ENCODE measurements at regions not wholly inside any gene's neighbourhood (a gene's known extent, or its start where the extent isn't known, plus 50 kb on each side); places are given as distances from the start of the nearest gene placed in this dataset.
"Not testable (repeated sequence)": the region's sequence is repeated elsewhere in the genome, so short reads cannot be mapped to it uniquely, and the experiment has no call there.

DNA sequence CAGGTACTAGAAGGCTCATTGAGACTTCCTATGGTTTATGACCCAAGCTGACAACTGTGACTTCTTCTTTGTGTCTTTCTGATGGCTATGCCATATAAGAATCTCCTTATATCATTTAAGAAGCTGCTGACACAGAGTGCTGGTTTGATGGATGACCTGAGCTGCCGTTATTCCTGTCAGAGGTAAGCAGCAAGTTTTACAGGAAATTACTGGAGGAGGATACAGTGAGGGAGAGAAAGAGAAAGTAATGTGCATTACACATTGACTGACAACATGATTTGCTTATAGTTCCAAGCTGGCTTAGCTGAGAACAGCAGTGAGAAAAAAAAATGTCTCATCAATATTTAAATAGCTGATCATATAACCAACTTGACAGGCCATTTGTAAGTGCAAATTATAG, 981.4 kb downstream of the FSCB start:
- no peaks in the 10 kb centered on the region for H4K20me1 ChIP-seq (ENCODE audit: control insufficient read depth, insufficient read depth, low read depth, low read length)
- H3K27ac ChIP-seq (ENCODE audit: low read depth, low read length), result no peak overlapping the region
- no peaks in the 10 kb centered on the region for H3K36me3 ChIP-seq (ENCODE audit: control insufficient read depth, low read length)
- H3K27me3 ChIP-seq (ENCODE audit: control insufficient read depth, low read length), result no peaks in the 10 kb centered on the region
- no peak overlapping the region for H3K4me3 ChIP-seq (ENCODE audit: low read length)
- TF ChIP-seq, protein P1, sequence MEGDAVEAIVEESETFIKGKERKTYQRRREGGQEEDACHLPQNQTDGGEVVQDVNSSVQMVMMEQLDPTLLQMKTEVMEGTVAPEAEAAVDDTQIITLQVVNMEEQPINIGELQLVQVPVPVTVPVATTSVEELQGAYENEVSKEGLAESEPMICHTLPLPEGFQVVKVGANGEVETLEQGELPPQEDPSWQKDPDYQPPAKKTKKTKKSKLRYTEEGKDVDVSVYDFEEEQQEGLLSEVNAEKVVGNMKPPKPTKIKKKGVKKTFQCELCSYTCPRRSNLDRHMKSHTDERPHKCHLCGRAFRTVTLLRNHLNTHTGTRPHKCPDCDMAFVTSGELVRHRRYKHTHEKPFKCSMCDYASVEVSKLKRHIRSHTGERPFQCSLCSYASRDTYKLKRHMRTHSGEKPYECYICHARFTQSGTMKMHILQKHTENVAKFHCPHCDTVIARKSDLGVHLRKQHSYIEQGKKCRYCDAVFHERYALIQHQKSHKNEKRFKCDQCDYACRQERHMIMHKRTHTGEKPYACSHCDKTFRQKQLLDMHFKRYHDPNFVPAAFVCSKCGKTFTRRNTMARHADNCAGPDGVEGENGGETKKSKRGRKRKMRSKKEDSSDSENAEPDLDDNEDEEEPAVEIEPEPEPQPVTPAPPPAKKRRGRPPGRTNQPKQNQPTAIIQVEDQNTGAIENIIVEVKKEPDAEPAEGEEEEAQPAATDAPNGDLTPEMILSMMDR (IDR thresholded peaks at IDR 0.05; ENCODE audit: low read depth, low read length, poor library complexity, severe bottlenecking), result no peak
- no peak for TF ChIP-seq EZH2phosphoT487 (IDR thresholded peaks at IDR 0.05; ENCODE audit: borderline replicate concordance, low read length)
- H3K9me2 ChIP-seq (replicated peaks; ENCODE audit: control insufficient read depth, low read length), result no peaks in the 10 kb centered on the region
- H3F3A ChIP-seq (ENCODE audit: control insufficient read depth, insufficient read depth), result no peaks in the 10 kb centered on the region
- H3K79me2 ChIP-seq (ENCODE audit: control insufficient read depth, low read length), result no peaks in the 10 kb centered on the region
- H3K9me3 ChIP-seq (ENCODE audit: control insufficient read depth, insufficient read depth, low read length), result no peaks in the 10 kb centered on the region
- no peak overlapping the region for H3K4me2 ChIP-seq (ENCODE audit: low read length)
- no peaks in the 10 kb centered on the region for H3K4me1 ChIP-seq (ENCODE audit: control insufficient read depth, low read length)

DNA sequence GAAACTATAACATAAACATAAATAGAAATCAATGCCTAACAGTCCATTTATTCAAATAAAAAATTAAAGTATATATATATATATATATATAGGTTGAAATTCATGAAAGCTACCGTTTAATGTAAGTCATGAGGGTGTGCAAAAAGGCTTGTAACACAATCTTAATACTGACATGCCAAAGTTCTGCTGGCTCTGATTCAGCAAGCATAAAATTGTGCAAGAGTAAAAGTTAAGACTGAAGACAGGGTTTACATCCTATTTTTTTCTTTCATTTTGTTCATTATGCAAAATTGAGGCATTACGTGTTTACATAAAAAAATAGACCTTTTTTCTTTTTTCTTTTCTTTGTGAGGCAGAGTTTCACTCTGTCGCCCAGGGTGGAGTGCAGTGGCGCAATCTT, 984.2 kb downstream of the FSCB start:
- Histone ChIP-seq H3K79me2 (ENCODE audit: control insufficient read depth, low read length) (no peaks in the 10 kb centered on the region), H3K27me3 (ENCODE audit: control insufficient read depth, low read length) (no peaks in the 10 kb centered on the region), H3K36me3 (ENCODE audit: control insufficient read depth, low read length) (no peaks in the 10 kb centered on the region), H3K9me2 (replicated peaks; ENCODE audit: control insufficient read depth, low read length) (no peaks in the 10 kb centered on the region), H3K4me3 (ENCODE audit: low read length) (no peak overlapping the region), H3F3A (ENCODE audit: control insufficient read depth, insufficient read depth) (no peaks in the 10 kb centered on the region), H4K20me1 (ENCODE audit: control insufficient read depth, insufficient read depth, low read depth, low read length) (no peaks in the 10 kb centered on the region), H3K4me2 (ENCODE audit: low read length) (no peak overlapping the region), H3K9me3 (ENCODE audit: control insufficient read depth, insufficient read depth, low read length) (no peaks in the 10 kb centered on the region), H3K4me1 (ENCODE audit: control insufficient read depth, low read length) (no peaks in the 10 kb centered on the region), H3K27ac (ENCODE audit: low read depth, low read length) (no peak overlapping the region)
- TF ChIP-seq EZH2phosphoT487 (IDR thresholded peaks at IDR 0.05; ENCODE audit: borderline replicate concordance, low read length), result no peak
- TF ChIP-seq, protein P1 (IDR thresholded peaks at IDR 0.05; ENCODE audit: low read depth, low read length, poor library complexity, severe bottlenecking), result no peak

DNA sequence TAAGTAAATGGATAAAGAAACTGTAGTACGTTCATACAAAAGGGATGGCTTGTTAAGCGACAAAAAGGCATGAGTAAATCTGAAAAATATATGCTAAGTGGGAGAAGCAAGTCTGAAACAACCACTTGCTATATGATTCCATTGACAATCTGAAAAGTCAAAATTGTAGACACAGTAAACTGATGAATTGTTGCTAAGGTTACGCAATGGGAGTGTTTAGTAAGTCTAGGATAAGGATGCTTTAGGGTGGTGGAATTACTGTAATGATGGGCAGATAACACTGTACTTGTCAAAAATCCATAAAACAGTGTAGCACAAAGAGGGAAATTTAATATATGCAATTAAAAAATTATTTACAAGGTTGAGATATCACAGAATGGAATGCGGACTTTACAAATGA, 984.9 kb downstream of the FSCB start:
- Histone ChIP-seq H3K4me2 (ENCODE audit: low read length) (no peak overlapping the region), H3F3A (ENCODE audit: control insufficient read depth, insufficient read depth) (no peaks in the 10 kb centered on the region), H3K4me1 (ENCODE audit: control insufficient read depth, low read length) (no peaks in the 10 kb centered on the region), H3K79me2 (ENCODE audit: control insufficient read depth, low read length) (no peaks in the 10 kb centered on the region), H4K20me1 (ENCODE audit: control insufficient read depth, insufficient read depth, low read depth, low read length) (no peaks in the 10 kb centered on the region), H3K4me3 (ENCODE audit: low read length) (no peak overlapping the region), H3K27ac (ENCODE audit: low read depth, low read length) (no peak overlapping the region), H3K27me3 (ENCODE audit: control insufficient read depth, low read length) (no peaks in the 10 kb centered on the region), H3K9me2 (replicated peaks; ENCODE audit: control insufficient read depth, low read length) (no peaks in the 10 kb centered on the region), H3K36me3 (ENCODE audit: control insufficient read depth, low read length) (no peaks in the 10 kb centered on the region), H3K9me3 (ENCODE audit: control insufficient read depth, insufficient read depth, low read length) (no peaks in the 10 kb centered on the region)
- TF ChIP-seq, protein P1 (IDR thresholded peaks at IDR 0.05; ENCODE audit: low read depth, low read length, poor library complexity, severe bottlenecking), result no peak

DNA sequence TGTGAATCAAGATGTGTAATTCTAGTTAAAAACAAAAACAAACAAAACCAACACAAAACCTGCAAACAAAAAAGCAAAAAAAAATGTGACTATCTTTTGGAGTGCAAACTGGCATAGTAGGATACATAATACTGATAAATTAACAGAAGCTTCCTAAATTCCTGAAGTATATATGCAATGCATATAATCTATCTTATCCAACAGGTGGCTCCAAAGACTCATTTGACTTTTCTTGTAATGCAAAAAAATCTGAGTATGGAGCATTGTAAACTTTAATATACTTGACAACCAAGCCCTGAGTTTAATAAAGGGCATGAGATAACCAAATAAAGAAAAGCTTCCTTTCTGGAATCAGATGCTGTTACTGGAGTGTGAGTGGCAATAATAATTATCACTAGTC, 1003.6 kb downstream of the FSCB start:
- Histone ChIP-seq H3K27ac (ENCODE audit: low read depth, low read length) (no peak overlapping the region), H3K27me3 (ENCODE audit: control insufficient read depth, low read length) (no peaks in the 10 kb centered on the region), H3K4me2 (ENCODE audit: low read length) (no peak overlapping the region), H3K36me3 (ENCODE audit: control insufficient read depth, low read length) (no peaks in the 10 kb centered on the region), H4K20me1 (ENCODE audit: control insufficient read depth, insufficient read depth, low read depth, low read length) (no peaks in the 10 kb centered on the region), H3K9me2 (replicated peaks; ENCODE audit: control insufficient read depth, low read length) (no peaks in the 10 kb centered on the region), H3K4me1 (ENCODE audit: control insufficient read depth, low read length) (no peaks in the 10 kb centered on the region), H3K4me3 (ENCODE audit: low read length) (no peak overlapping the region), H3F3A (ENCODE audit: control insufficient read depth, insufficient read depth) (no peaks in the 10 kb centered on the region), H3K9me3 (ENCODE audit: control insufficient read depth, insufficient read depth, low read length) (no peaks in the 10 kb centered on the region), H3K79me2 (ENCODE audit: control insufficient read depth, low read length) (no peaks in the 10 kb centered on the region)
- TF ChIP-seq, protein P1 (IDR thresholded peaks at IDR 0.05; ENCODE audit: low read depth, low read length, poor library complexity, severe bottlenecking), result no peak
- no peak for TF ChIP-seq EZH2phosphoT487 (IDR thresholded peaks at IDR 0.05; ENCODE audit: borderline replicate concordance, low read length)

DNA sequence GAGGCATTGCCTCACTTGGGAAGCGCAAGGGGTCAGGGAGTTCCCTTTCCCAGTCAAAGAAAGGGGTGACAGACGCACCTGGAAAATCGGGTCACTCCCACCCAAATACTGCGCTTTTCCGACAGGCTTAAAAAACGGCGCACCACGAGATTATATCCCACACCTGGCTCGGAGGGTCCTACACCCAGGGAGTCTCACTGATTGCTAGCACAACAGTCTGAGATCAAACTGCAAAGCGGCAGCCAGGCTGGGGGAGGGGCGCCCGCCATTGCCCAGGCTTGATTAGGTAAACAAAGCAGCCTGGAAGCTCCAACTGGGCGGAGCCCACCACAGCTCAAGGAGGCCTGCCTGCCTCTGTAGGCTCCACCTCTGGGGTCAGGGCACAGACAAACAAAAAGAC, 1014.7 kb downstream of the FSCB start:
- H3K36me3 ChIP-seq (ENCODE audit: control insufficient read depth, low read length); H3K4me3 ChIP-seq (ENCODE audit: low read length); H3K27ac ChIP-seq (ENCODE audit: low read depth, low read length): not testable (repeated sequence)

More for the DNA sequence above, 1014.7 kb downstream of the FSCB start:
- H4K20me1 ChIP-seq (ENCODE audit: control insufficient read depth, insufficient read depth, low read depth, low read length); H3K27me3 ChIP-seq (ENCODE audit: control insufficient read depth, low read length); H3K9me2 ChIP-seq (replicated peaks; ENCODE audit: control insufficient read depth, low read length); H3K4me2 ChIP-seq (ENCODE audit: low read length); H3F3A ChIP-seq (ENCODE audit: control insufficient read depth, insufficient read depth); H3K9me3 ChIP-seq (ENCODE audit: control insufficient read depth, insufficient read depth, low read length); H3K4me1 ChIP-seq (ENCODE audit: control insufficient read depth, low read length); H3K79me2 ChIP-seq (ENCODE audit: control insufficient read depth, low read length): not testable (repeated sequence)
